ENCODE measurements at regions not wholly inside any gene's neighbourhood (a gene's known extent, or its start where the extent isn't known, plus 50 kb on each side); places are given as distances from the start of the nearest gene placed in this dataset.

DNA sequence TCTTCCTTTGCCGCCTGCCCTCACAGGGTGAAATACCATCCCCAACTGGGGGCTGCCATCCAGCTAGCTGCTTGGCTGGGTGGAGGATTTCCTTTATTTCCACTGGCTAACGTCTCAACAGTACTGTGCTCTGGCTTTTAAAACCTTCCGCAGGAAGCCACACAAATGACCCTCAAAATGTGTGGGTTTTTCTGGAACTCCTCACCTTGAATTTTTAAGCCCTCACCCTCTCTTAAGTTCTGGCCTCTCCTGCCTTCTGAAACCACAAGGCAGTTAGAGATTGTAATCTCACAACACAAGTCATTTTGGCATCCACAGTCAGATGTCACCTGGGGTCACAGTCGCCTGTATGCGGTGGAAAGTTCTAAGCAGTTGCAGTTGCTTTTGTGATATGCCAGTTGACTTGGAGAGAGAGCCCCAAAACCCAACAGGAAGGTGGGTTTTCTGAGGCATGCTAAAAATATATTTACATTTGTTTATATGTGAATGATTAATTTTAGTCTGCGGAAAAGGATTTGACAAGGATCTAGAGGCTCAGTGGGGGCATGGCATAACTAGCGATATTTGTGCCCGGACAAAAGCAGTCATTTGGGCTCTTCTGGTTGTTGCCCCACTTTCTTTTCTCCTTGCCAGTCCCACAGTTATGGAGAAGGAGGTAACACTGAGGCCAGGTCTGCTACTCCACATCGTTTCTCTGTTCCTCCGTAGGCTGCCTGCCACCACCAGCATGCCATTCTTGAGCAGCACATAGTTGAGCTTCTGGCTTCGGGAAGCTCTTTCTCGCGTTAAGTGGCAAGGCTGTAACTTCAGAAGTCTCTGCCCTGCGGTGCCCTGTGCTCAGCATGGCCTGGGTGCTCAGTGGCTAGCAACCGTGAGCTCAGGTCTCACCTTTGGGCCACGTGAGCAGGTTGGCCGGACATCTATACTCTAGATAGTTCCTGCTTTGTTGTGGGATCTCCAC lies 335.3 kb downstream of the CD83 start:
- TF ChIP-seq CTCF (IDR thresholded peaks at IDR 0.05) (no peak), POLR2A (IDR thresholded peaks at IDR 0.05) (no peak)
- no peaks in the 10 kb centered on the region for H3K9me3 ChIP-seq
- H3K4me1 ChIP-seq: no peaks in the 10 kb centered on the region
- H3K27ac ChIP-seq: no peak overlapping the region
- H3K36me3 ChIP-seq (replicated peaks in 1 of 2; ENCODE audit: insufficient read depth in 1 of 2, low read depth in 2 of 2): no peaks in the 10 kb centered on the region
- H3K4me3 ChIP-seq: no peak overlapping the region
- H3K27me3 ChIP-seq: no peaks in the 10 kb centered on the region
- intact Hi-C loops (cut with DNase I): no loop called here
- 67 to 85% methylated on average over 13 to 15 of the region's 17 CpGs for WGBS, 2 donors
- DNase-seq (no peak), ATAC-seq (no peak)

DNA sequence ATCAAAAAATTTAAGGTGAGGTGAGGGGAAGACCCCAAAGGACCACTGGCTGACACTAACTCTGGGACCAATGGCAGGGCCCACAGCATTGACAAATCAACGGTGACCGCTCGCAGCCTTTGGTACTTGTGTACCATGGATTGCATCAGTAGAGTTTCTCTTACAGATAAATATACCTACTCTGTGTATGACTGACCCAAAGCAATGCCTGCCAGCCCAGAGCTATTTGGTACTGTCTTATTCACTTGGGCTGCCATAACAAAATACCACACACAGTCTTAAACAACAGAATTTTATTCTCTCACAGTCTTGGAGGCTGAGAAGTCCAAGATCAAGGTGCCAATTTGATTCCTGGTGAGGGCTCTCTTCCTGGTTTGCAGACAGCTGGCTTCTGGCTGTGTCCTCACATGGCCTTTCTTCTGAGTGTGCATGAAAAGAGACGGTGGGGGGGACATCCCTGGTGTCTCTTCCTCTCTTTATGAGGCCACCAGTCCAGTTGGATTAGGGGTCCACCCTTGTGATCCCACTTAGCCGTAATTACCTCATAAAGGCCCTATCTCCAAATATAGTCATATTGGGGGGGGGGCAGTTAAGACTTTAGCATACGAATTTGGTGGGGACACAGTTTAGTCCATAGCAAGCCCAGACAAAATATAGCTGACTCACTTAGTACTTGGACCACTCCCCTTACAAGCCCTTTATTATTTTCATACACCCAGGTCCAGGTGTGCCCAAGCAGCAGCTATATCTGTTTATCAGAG lies 336.3 kb downstream of the CD83 start:
- no peaks in the 10 kb centered on the region for H3K36me3 ChIP-seq (replicated peaks in 1 of 2; ENCODE audit: insufficient read depth in 1 of 2, low read depth in 2 of 2)
- no peaks in the 10 kb centered on the region for H3K9me3 ChIP-seq
- 84 to 86% methylated on average over 6 of the region's 6 CpGs for WGBS, 2 donors
- no peak overlapping the region for H3K4me3 ChIP-seq
- intact Hi-C loops (cut with DNase I): no loop called here
- TF ChIP-seq CTCF (IDR thresholded peaks at IDR 0.05) (no peak), POLR2A (IDR thresholded peaks at IDR 0.05) (no peak)
- DNase-seq (no peak), ATAC-seq (no peak)
- no peak overlapping the region for H3K27ac ChIP-seq
- no peaks in the 10 kb centered on the region for H3K27me3 ChIP-seq
- H3K4me1 ChIP-seq: no peaks in the 10 kb centered on the region

GRCh38 chr6:14454473-14454775 lies 336.9 kb downstream of the CD83 start:
- intact Hi-C loops (cut with DNase I): no loop called here

GRCh38 chr6:14455427-14455826 lies 337.9 kb downstream of the CD83 start:
- H3K4me3 ChIP-seq: no peak overlapping the region
- no peaks in the 10 kb centered on the region for H3K36me3 ChIP-seq (replicated peaks in 1 of 2; ENCODE audit: insufficient read depth in 1 of 2, low read depth in 2 of 2)
- WGBS, 2 donors: 66 to 70% methylated on average over 3 of the region's 3 CpGs
- no peaks in the 10 kb centered on the region for H3K4me1 ChIP-seq
- H3K27me3 ChIP-seq: no peaks in the 10 kb centered on the region
- intact Hi-C loops (cut with DNase I): no loop called here
- H3K27ac ChIP-seq: no peak overlapping the region
- no peaks in the 10 kb centered on the region for H3K9me3 ChIP-seq
- TF ChIP-seq POLR2A (IDR thresholded peaks at IDR 0.05) (no peak), CTCF (IDR thresholded peaks at IDR 0.05) (no peak)
- no peak for DNase-seq
- no peak for ATAC-seq

More at GRCh38 chr6:14454473-14454775, 336.9 kb downstream of the CD83 start:
- Histone ChIP-seq H3K36me3 (replicated peaks in 1 of 2; ENCODE audit: insufficient read depth in 1 of 2, low read depth in 2 of 2) (no peaks in the 10 kb centered on the region), H3K9me3 (no peaks in the 10 kb centered on the region), H3K27me3 (no peaks in the 10 kb centered on the region), H3K4me1 (no peaks in the 10 kb centered on the region), H3K4me3 (no peak overlapping the region), H3K27ac (no peak overlapping the region)
- TF ChIP-seq CTCF (IDR thresholded peaks at IDR 0.05): no peak
- no peak for TF ChIP-seq POLR2A (IDR thresholded peaks at IDR 0.05)
- no peak for ATAC-seq
- DNase-seq: no peak
- WGBS, 2 donors: 68 to 81% methylated on average over 4 of the region's 4 CpGs

Measured in body of pancreas (tissue), 4 donors.